GM21528 (cell line): ENCODE measurements at regions not wholly inside any gene's neighbourhood (a gene's known extent, or its start where the extent isn't known, plus 50 kb on each side); places are given as distances from the start of the nearest gene placed in this dataset.

Experiments used
- ATAC-seq: cut with Tn5 transposase; IDR thresholded peaks from one replicate; pipeline ENCODE4 v1.9.1; 2021; ENCODE audit warnings: mild to moderate bottlenecking, moderate library complexity; ENCODE audit not compliant: unreplicated experiment, low FRiP score

DNA sequence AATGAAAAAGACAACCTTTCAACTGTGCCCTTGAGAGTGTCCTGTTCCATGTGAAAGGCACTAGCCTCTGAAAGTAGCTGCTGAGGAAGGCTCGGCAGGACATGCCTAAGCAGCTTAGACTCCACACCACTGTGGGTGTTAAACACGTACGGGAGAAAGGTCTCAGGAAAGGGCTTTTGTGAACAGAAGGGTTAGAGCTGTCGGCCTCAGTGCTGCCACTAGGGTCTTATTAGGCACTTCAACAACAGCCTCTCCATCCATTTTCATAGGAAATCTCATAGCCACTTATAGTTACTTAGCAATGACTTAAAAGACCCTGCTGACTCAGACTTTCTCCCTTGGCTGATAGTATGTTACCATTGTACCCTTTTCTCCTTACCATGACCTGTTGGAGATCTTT, 662.8 kb downstream of the TBC1D32 start:
- ATAC-seq, result no peak

DNA sequence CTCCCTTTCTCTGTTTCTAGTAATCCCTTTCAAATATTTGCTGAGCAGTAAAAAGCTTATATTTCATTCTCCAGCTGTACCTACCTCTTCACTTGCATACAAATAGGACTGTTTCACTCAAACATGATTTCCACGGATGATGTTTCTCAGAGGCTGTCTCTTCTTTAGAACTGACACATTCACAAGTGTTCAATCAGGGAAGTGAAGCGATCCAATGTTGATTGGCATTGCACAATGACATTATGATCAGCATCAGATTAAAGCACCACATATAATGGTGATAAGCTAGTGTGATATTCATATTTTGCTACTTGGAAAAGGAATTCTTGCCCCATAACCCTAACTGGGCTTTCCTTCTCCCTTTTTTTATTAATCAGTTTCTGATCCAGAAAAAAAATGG, 681.8 kb downstream of the TBC1D32 start:
- ATAC-seq, result no peak

DNA sequence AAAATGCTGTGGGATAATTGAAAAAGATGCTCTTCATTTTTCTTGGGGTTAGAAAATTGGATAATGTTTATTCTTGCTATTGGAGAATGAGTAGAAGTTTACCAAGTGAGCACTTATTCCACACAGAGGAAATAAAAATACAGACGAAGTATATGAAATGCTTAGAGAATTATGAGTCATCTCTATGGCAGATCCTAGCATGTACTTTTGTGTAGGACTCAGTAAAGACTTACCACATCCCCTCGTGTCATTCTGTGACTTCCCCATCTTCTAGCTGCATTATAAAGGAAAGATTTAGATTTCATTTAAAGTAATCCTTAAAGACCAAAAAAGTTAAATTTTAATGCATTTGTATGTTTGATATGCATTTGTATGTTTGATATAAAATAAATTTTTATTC, 685.6 kb downstream of the TBC1D32 start:
- no peak for ATAC-seq

DNA sequence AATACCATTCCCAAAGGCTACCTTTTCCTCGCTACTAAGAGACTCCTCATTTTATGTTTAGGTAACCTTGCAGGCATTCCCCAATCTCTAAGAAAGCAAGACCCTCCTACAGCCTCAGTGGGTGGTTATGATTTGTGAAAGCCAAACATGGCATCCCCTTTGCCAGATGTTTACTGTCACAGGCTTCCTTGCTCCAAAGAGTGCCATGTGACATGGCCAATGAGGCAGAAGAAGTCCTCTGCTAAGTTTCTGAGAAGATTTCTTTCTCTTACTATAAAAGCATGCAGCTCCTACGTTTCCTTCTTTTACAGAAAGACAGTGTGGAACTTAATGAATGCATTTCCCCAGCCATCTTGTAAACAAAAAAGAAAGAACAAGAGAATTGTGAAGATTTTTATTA, 688.2 kb downstream of the TBC1D32 start:
- no peak for ATAC-seq

DNA sequence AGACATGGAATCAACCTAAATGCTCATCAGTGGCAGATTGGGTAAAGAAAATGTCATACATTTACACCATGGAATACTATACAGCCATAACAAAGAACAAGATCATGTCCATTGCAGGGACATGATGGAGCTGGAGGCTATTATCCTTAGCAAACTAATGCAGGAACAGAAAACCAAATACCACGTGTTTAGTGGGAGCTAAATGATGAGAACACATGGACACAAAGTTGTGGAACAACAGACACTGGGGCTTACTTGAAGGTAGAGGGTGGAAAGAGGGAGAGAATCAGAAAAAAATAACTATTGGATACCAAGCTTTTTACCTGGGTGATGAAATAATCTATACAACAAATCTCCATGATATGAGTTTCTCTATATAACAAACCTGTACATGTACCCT, 701.3 kb downstream of the TBC1D32 start:
- no peak for ATAC-seq

DNA sequence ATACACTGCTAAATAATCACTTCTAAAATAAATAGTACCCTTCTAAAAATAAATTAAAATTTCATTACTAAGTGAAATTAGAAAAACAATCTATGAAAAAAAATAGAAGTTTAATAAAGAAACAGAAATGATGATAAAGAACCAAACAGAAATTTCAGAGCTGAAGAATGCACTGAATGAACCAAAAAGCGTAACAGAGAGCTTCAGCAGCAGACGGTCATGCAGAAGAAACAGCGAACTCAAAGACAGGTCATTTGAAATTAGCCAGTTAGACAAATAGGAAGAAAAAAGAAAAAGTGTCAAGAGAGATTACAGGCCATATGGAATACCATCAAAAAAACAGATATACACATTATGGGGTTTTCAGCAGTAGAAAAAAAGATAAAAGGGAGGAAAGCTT, 706.7 kb downstream of the TBC1D32 start:
- ATAC-seq, result no peak

DNA sequence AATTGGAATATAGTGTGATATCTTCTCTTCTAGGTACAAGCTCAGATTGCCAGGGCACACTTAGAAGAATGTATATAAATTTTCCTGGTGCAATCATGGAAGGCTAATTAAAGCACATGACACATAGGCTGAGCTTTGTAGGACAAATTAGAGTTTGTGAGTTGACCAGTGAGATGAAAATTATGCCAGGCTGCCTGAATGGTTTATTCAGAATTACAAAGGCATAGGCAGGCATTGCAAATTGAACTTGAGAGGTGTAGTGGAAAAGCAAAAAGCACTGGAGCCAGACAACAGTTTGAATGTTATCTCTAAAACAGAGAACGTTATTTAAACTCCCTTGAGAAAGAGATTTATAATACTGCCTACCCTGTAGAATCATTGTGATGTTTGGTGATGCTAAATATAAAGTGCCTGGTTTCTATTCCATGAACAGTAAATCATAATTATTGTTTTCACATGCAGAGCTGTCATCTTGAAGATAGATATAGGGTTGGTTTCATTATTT, 712.1 kb downstream of the TBC1D32 start:
- no peak for ATAC-seq

DNA sequence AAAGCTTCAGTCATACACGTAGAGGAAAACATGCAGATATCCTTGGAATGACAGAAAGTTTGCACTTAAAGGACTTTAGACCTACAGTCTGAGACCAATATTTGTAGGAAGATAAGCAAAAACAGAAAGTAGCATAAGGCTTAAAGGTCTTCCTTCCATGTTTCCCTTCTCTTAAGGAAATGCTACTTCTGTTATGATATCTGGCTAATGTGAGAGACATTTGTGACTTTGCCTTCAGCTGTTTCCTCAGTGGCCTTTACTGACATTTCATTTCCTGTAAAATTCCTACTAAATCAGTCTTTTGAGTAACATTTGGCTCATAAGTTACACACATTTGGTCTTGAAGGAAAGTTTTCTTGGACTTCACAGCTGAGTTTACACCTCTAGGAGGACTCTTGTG, 713.4 kb downstream of the TBC1D32 start:
- ATAC-seq, result no peak

DNA sequence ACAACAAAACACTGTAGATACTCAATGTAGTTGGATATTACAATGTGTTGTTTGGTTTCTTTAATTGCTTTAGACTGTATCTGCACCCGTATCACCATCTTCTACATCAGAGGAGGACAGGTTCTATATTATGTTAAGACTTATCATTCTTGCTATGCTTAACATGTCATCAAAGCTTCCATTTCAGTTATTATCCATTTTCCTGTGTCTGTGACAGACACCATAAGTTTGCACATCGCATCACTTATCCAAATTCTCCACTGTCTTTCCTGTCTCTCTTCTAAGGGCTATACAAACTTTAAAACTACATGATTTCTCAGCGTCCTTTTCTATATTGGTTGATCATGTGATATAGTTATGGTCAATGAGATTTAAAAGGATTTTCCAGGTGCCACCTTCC, 719.0 kb downstream of the TBC1D32 start:
- ATAC-seq, result no peak

DNA sequence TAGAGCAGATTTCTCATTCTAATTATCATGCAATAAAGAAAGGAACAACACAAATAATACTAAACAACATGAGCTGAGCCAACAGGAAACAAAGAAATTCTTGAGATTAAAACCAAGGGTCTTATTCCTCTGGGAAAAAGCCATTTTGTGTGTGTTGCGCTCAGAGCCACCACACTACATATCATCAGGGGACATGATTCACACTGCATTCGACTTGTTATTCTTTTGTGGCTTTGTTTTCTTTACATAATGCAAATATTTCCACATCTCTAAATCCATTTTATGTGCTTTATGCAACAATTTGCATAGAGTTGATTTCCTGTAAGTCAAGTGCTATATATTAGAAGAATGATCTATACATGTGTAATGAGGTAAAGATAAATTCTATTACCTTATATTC, 719.6 kb downstream of the TBC1D32 start:
- no peak for ATAC-seq

DNA sequence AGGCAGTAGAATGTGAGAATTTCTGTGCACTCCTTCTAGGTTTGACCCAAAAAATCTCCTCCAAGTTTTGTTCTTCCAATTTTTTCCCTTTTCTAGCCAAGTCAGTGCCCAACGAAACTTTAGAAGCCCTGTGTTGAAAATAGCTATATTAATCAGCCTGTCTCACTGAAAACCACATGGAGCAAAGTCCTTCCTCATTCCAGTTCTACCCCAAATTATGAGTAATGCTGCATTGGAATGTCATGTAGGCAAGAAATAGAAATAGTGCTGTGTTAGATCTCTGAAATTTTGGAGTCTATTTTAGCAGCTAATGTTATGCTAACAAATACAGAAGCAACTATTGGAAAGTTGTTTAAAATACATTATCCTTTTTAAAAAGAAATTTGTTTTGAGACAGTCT, 725.5 kb downstream of the TBC1D32 start:
- no peak for ATAC-seq

DNA sequence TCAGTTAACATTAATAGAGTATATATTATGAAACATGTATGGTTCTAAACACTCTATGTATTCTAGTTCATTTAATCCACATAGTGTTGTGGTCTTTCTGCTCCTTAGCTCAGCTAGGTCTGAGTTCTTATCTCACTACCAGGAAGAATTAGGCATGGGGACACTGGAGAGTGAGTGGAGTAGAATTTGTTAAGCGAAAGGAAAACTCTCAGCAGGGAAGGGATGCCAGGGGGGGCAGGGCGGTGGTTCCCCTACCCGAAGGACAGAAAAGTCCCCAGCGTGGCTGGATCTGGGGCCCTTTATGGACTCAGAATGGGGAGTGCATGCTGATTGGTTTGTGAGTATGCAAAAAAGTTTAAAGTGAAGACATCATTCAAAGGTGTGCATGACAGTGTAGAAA, 727.5 kb downstream of the TBC1D32 start:
- ATAC-seq, result no peak

DNA sequence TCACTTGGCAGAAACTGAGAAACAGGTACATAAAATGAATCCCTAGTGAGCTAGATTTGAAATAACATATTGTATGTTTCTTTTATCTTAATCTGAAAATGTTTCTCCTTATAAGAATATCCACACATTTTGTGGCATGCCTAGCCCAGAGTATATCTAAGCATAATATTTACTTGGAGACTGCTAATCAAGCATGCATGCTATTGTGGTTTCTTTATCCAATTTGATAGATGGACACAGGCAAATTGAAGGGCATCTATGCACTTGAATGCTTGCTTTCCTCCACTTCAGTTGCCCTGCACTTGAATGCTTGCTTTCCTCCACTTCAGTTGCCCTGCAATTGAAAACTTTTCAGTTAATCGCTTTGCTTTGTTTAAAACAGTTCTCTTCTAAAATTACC, 729.8 kb downstream of the TBC1D32 start:
- no peak for ATAC-seq

DNA sequence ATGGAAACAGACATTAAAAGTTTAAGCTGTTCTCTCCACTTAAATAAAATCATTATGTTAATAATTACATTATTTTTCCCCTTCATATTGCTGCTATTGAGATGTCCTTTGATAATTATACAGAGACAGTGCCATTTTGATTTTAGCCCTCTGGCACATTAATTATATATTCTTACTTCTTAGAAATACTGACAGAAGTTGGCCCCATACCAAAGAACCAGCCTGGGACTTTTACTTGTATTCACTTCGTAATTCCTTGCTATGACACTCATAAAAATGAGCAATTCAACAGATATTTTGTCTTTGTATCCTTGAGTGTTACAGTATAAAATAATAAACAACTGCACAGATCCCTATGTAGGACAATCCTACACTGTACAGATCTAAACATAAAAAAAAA, 743.7 kb downstream of the TBC1D32 start:
- ATAC-seq, result no peak

DNA sequence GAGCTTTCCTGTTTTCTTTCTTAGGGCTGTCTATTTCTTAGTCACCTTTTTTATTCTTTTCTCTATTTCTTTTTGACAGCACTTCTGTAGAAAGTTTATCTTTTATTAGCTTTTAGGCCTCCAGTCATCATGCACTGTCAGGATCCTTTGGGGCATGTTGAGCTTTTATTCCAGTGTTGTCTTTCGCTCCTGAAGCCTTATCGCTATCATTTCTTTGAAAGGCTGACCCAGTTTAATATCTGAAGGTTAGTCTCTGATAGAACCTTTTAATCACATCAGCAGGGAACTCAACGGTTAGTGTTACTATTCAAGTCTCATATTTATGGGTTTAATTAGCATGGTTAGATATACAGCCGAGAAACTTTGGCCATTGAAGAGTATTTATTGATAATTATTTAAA, 745.9 kb downstream of the TBC1D32 start:
- ATAC-seq, result no peak

DNA sequence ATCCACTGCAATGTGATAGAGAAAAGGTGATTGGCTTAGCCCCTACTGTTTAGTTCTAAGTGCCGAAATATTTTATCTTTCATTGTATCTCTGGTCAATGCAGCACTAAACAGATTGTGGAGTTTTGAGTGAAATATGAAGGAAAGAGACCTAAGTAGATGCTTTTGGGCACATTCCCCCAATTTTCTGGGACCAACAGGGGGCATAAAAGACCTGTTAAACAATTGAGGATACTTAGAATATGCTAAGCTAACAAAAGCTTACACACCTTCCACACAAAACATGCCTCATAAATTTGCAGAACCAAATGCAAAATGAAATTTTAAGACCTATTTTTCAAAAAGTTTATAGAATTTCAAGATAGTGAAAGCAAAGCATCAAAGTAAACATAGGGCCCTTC, 746.9 kb downstream of the TBC1D32 start:
- ATAC-seq, result no peak

DNA sequence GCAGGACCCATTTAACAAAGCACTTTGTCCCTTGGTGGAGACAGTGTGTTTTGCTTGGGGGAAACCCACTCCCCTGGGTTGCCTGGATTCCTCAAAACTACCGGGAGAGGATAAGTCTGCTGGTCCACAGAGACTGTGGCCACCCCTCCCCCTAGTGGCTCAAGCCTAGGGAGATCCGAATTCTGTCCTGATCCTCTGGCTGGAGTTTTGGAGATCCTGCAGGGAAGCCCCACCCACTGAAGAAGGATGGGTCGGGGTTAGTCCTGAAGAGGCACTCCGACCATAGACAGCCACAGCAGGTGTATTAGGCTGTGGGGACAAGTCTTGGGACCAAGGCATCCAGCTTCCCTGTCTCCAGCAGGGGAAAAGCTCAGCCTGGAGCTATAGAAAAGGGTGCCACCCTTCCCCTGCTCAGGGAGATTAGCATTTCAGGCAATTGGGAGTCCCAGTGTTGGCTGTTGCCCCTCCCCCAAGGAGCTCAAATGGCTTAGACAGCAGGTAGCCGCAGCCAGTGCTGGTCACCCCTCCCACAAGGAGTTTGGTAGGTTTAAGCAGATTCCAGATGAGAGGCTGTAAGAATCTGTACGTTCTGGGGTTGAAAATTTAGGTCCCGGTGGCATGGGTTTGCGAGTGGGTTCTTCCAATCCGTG, 750.0 kb downstream of the TBC1D32 start:
- ATAC-seq, result no peak

DNA sequence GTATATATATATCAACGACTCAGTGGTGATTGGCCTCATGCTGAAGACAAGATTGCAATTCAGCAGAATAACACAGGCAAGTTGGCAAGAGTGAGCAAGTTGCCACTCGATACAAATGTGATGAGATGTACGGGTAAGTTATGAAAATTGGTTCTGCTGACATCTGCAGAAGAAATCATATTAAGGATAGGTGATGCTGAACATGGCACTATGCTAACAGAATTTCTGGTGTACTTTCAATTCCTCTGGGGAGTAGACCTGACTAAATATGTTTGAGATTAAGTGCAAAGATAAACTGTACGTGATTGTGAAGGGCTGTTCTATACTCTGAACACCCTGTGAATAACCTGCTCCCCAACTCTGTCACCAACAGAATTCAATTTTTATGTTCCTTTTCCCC, 758.2 kb downstream of the TBC1D32 start:
- ATAC-seq, result no peak

DNA sequence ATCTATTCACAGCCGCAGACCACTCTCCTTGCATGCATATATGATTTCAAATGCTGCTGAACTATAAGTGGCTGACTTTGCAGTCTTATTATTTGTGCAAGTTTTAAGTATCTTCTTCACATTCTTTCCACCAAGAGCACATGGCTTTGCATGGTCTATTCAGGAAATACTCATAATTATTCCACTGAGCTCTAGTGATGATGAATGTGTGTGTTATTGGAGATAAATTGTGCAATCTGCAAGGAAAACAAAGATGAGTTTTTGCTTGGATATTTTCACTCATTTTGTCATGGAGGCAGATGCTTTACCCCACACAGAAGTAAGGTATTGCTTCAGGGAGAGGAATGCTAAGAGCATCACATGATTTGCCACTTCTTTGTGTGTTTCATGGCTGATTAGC, 764.6 kb downstream of the TBC1D32 start:
- no peak for ATAC-seq

DNA sequence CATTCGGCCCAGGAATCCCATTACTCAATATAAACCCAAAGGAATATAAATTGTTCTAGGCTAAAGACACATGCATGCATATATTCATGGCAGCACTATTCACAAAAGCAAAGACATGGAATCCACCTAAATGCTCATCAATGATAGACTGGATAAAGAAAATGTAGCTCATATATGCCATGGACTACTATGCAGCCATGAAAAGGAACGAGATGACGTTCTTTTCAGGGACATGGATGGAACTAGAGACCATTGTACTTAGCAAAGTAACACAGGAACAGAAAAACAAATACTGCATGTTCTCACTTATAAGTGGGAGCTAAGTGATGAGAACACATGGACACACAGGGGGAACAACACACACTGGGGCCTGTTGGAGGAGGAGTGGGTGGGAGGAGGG, 769.5 kb downstream of the TBC1D32 start:
- no peak for ATAC-seq

DNA sequence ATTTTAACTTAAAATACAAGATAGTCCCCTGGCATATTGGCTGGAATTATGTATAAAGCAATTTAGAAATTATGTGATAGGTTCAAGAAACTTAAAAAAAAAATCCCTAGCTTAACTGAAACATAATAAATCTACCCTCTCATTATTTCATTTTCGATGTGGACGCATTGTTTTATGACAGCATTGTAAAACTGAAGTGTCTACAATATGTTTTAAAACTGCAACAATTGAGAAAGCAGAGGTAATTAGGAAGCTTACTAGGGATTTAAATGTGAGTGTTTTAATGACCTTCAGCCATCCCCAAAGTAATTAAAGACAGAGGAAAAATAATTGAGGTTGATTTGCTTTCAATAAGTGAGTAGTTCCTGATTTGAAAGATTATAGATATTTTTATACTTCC, 776.0 kb downstream of the TBC1D32 start:
- ATAC-seq, result no peak

DNA sequence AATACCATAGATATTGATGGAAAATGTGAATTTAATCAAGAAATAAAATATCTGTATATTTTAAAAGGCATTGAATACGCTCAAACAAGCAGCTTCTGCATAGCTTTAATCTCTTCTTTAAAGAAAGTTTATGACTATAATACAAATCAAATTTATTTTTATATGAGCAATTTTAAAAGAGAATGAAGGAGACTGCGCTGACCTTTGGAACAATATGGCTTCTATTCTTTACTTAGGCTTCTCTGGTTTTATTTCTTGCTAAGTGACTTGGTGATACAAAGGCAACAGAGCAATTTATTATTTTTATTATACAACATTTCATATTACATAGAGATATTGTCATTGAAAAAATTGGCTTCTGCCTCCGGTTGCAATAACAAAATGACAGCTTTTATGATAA, 776.7 kb downstream of the TBC1D32 start:
- ATAC-seq, result no peak

DNA sequence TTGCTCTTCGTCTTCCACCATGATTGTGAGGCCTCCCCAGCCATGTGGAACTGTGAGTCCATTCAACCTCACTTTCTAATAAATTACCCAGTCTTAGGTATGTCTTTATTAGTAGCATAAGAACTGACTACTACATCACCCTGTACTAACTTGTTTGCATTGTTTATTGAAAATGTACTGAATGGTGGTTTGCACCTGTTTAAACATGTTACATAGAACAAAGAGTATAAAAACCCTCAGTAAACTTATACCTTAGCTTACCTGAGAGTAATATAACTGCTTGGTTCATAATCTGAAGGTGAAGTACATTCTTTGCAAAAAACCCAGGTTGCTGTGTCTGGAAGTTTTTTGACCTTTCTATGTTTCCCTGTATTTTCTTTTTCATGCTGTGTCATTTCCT, 777.8 kb downstream of the TBC1D32 start:
- no peak for ATAC-seq
